Esophagus muscularis mucosa (tissue), 4 donors: ENCODE measurements at regions not wholly inside any gene's neighbourhood (a gene's known extent, or its start where the extent isn't known, plus 50 kb on each side); places are given as distances from the start of the nearest gene placed in this dataset.

ENCODE experiments used
- CTCF ChIP-seq, 3 experiments: fragments of 200-600 bp in 2 of 3; fragments of 450-650 bp in 1 of 3; sonication (generic) in 2 of 3; IDR thresholded peaks; one replicate each; pipeline ENCODE4 v1.5.1; 2017 to 2019; ENCODE audit warnings: antibody characterized with exemption in 3 of 3, mild to moderate bottlenecking in 2 of 3, moderate library complexity in 1 of 3
- EP300 ChIP-seq: sonication (generic); formaldehyde crosslinking; IDR thresholded peaks from one replicate; pipeline ENCODE4 v1.6.1; 2017; ENCODE audit warnings: antibody characterized with exemption
- POLR2A ChIP-seq: fragments of 450-650 bp; IDR thresholded peaks from one replicate; pipeline ENCODE4 v1.6.1; 2017; ENCODE audit warnings: antibody characterized with exemption, moderate library complexity, mild to moderate bottlenecking, low read depth

- TF ChIP-seq CTCF (IDR thresholded peaks at IDR 0.05) (no peak), POLR2A (no peak), EP300 (no peak)
Measured at GRCh38 chr5:101838435-101838834, 457.6 kb downstream of the SLCO4C1 start.
